H9 (cell line): ENCODE measurements at regions not wholly inside any gene's neighbourhood (a gene's known extent, or its start where the extent isn't known, plus 50 kb on each side); places are given as distances from the start of the nearest gene placed in this dataset.

Source experiments
- DNase-seq: peaks from one replicate; pipeline ENCODE4 v3.0.0-alpha.2; 2017
- H2AFZ ChIP-seq: one replicate; pipeline ENCODE4 v1.6.1; 2013; ENCODE audit warnings: mild to moderate bottlenecking, low read length, control low read depth, moderate library complexity
- H2AK5ac ChIP-seq: 2 replicates; pipeline ENCODE4 v1.6.1; 2013; ENCODE audit warnings: low read length, control low read depth, mixed read lengths; ENCODE audit not compliant: insufficient read length
- H2BK120ac ChIP-seq: one replicate; pipeline ENCODE4 v1.6.1; 2013; ENCODE audit warnings: low read depth, mild to moderate bottlenecking, low read length, control low read depth, inconsistent platforms; ENCODE audit not compliant: poor library complexity, severe bottlenecking
- H2BK12ac ChIP-seq: 2 replicates; pipeline ENCODE4 v1.6.1; 2013; ENCODE audit warnings: low read length, control low read depth, mixed read lengths, low read depth; ENCODE audit not compliant: insufficient read length
- H2BK15ac ChIP-seq: 2 replicates; pipeline ENCODE4 v1.6.1; 2013; ENCODE audit warnings: low read depth, low read length, control low read depth
- H2BK20ac ChIP-seq: one replicate; pipeline ENCODE4 v1.6.1; 2013; ENCODE audit warnings: low read depth, mild to moderate bottlenecking, low read length, control low read depth, inconsistent platforms; ENCODE audit not compliant: poor library complexity, severe bottlenecking
- H2BK5ac ChIP-seq: 2 replicates; pipeline ENCODE4 v1.6.1; 2013; ENCODE audit warnings: low read length, control low read depth, mixed read lengths; ENCODE audit not compliant: insufficient read length
- H3K14ac ChIP-seq: 2 replicates; pipeline ENCODE4 v1.6.1; 2013; ENCODE audit warnings: low read length, control low read depth; ENCODE audit not compliant: insufficient read depth
- H3K18ac ChIP-seq: 2 replicates; pipeline ENCODE4 v1.6.1; 2013; ENCODE audit warnings: low read depth, mild to moderate bottlenecking, mixed read lengths, low read length, control low read depth; ENCODE audit not compliant: insufficient read length
- H3K23ac ChIP-seq: 2 replicates; pipeline ENCODE4 v1.6.1; 2013; ENCODE audit warnings: low read length, control low read depth, mixed read lengths, low read depth; ENCODE audit not compliant: insufficient read length
- H3K23me2 ChIP-seq: 2 replicates; pipeline ENCODE4 v1.6.1; 2013; ENCODE audit warnings: low read depth, mild to moderate bottlenecking, mixed read lengths, low read length, control low read depth; ENCODE audit not compliant: insufficient read length, poor library complexity, severe bottlenecking
- H3K27ac ChIP-seq: 2 replicates; pipeline ENCODE4 v1.5.1; 2013; ENCODE audit warnings: low read length, control low read depth, mixed read lengths, low read depth; ENCODE audit not compliant: insufficient read length
- H3K27me3 ChIP-seq: 2 replicates; pipeline ENCODE4 v1.6.1; 2013; ENCODE audit warnings: low read length, control low read depth, inconsistent platforms; ENCODE audit not compliant: insufficient read depth
- H3K4ac ChIP-seq: 2 replicates; pipeline ENCODE4 v1.6.1; 2013; ENCODE audit warnings: low read depth, mild to moderate bottlenecking, control low read depth, inconsistent platforms, low read length, moderate library complexity
- H3K4me1 ChIP-seq: 2 replicates; pipeline ENCODE4 v1.6.1; 2013; ENCODE audit warnings: low read length, control low read depth, inconsistent platforms; ENCODE audit not compliant: insufficient read depth
- H3K4me2 ChIP-seq: 2 replicates; pipeline ENCODE4 v1.6.1; 2013; ENCODE audit warnings: low read length, control low read depth, mixed read lengths; ENCODE audit not compliant: insufficient read length, insufficient read depth
- H3K56ac ChIP-seq: 2 replicates; pipeline ENCODE4 v1.6.1; 2013; ENCODE audit warnings: low read depth, mild to moderate bottlenecking, mixed read lengths, low read length, control low read depth; ENCODE audit not compliant: insufficient read length
- H3K79me1 ChIP-seq: 2 replicates; pipeline ENCODE4 v1.6.1; 2013; ENCODE audit warnings: low read depth, mild to moderate bottlenecking, moderate library complexity, low read length, control low read depth, inconsistent platforms; ENCODE audit not compliant: insufficient read depth, poor library complexity, severe bottlenecking
- H3K79me2 ChIP-seq: 2 replicates; pipeline ENCODE4 v1.6.1; 2013; ENCODE audit warnings: low read length, control low read depth, inconsistent platforms; ENCODE audit not compliant: insufficient read depth
- H3K9ac ChIP-seq: 2 replicates; pipeline ENCODE4 v1.6.1; 2013; ENCODE audit warnings: low read length, control low read depth, mixed read lengths; ENCODE audit not compliant: insufficient read length; ENCODE audit errors: extremely low read depth
- H3K9me3 ChIP-seq: one replicate; pipeline ENCODE4 v1.6.1; 2013; ENCODE audit warnings: low read depth, low read length, inconsistent platforms; ENCODE audit not compliant: control insufficient read depth
- H3T11ph ChIP-seq: one replicate; pipeline ENCODE4 v1.6.1; 2013; ENCODE audit warnings: mild to moderate bottlenecking, low read length, control low read depth, inconsistent platforms
- H4K20me1 ChIP-seq: one replicate; pipeline ENCODE4 v1.6.1; 2013; ENCODE audit not compliant: control insufficient read depth, insufficient read length, insufficient read depth
- H4K5ac ChIP-seq: 2 replicates; pipeline ENCODE4 v1.6.1; 2013; ENCODE audit warnings: low read depth, mild to moderate bottlenecking, mixed read lengths, low read length, control low read depth; ENCODE audit not compliant: insufficient read length
- H4K8ac ChIP-seq: replicated peaks from 2 replicates; pipeline ENCODE4 v1.6.1; 2013; ENCODE audit warnings: low read length, control low read depth, mixed read lengths, low read depth; ENCODE audit not compliant: insufficient read length
- H4K91ac ChIP-seq: 2 replicates; pipeline ENCODE4 v1.6.1; 2013; ENCODE audit warnings: low read depth, mild to moderate bottlenecking, moderate library complexity, mixed read lengths, low read length, control low read depth; ENCODE audit not compliant: insufficient read length
- H3K27ac Mint-ChIP-seq, 3 experiments: 2 replicates in 2 of 3; 3 replicates in 1 of 3; pipeline ENCODE4 v1.8.0; 2020 to 2021; ENCODE audit warnings: mixed read lengths in 3 of 3, mild to moderate bottlenecking in 1 of 3, moderate library complexity in 1 of 3
- H3K27me3 Mint-ChIP-seq: 2 replicates; pipeline ENCODE4 v1.8.0; 2021; ENCODE audit warnings: low read depth, mild to moderate bottlenecking, moderate library complexity, mixed read lengths
- H3K36me3 Mint-ChIP-seq, 3 experiments: 2 replicates in 2 of 3; 3 replicates in 1 of 3; pipeline ENCODE4 v1.8.0; 2020 to 2021; ENCODE audit warnings: low read depth in 3 of 3, mixed read lengths in 3 of 3; ENCODE audit not compliant: insufficient read depth in 1 of 3
- H3K4me1 Mint-ChIP-seq, 2 experiments: 2 replicates each; pipeline ENCODE4 v1.8.0; 2020; ENCODE audit warnings: mixed read lengths in 2 of 2
- H3K4me3 Mint-ChIP-seq, 2 experiments: 2 replicates in 1 of 2; 3 replicates in 1 of 2; pipeline ENCODE4 v1.8.0; 2020 to 2021; ENCODE audit warnings: mild to moderate bottlenecking in 2 of 2, mixed read lengths in 2 of 2, moderate library complexity in 1 of 2
- H3K9me3 Mint-ChIP-seq, 2 experiments: 2 replicates in 1 of 2; 3 replicates in 1 of 2; pipeline ENCODE4 v1.8.0; 2020; ENCODE audit warnings: mild to moderate bottlenecking in 2 of 2, mixed read lengths in 2 of 2, moderate library complexity in 1 of 2
- WGBS: extraction: QIAGEN DNeasy Blood & Tissue Kit; methylation state at CpG from one replicate; pipeline ENCODE4 v1.1.7; 2013; ENCODE audit warnings: missing lambda C conversion rate, low lambda C conversion rate, mixed read lengths; ENCODE audit not compliant: insufficient read length; ENCODE audit errors: extremely low coverage; 5-methylcytosine and 5-hydroxymethylcytosine counted together
- TF ChIP-seq, protein P1 (sequence below): fragments of 200-600 bp; sonication (generic); conservative IDR thresholded peaks from 3 replicates; pipeline ENCODE4 v1.8.0; 2021; ENCODE audit warnings: antibody characterized with exemption, mild to moderate bottlenecking

DNA sequence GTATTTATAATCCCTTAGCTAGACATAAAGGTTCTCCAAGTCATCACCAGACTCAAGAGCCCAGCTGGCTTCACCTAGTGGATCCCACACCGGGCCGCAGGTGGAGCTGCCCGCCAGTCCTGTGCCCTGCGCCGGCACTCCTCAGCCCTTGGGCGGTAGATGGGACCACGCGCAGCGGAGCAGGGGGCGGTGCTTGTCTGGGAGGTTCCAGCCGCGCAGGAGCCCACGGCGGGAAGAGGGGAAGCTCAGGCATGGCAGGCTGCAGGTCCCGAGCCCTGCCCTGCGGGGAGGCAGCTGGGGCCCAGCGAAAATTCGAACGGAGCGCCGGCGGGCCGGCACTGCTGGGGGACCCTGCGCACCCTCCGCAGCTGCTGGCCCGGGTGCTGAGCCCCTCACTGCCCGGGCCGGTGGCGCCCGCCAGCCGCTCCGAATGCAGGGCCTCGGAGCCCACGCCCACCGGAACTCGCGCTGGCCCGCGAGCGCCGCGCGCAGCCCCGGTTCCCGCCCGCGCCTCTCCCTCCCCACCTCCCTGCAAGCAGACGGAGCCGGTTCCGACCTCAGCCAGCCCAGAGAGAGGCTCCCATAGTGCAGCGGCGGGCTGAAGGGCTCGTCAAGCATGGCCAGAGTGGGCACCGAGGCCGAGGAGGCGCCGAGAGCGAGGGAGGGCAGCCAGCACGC is 675.6 kb downstream of the REEP3 start:
- H3K27ac ChIP-seq: no peak overlapping the region
- no peaks in the 10 kb centered on the region for H3K9me3 ChIP-seq
- H4K5ac ChIP-seq: no peak overlapping the region
- H3K23me2 ChIP-seq: no peaks in the 10 kb centered on the region
- H3K79me2 ChIP-seq: no peaks in the 10 kb centered on the region
- no peak overlapping the region for H3K23ac ChIP-seq
- H2AFZ ChIP-seq: no peak overlapping the region
- Mint-ChIP-seq H3K36me3 (no peaks in the 10 kb centered on the region), H3K27ac (no peak overlapping the region), H3K4me3 (no peak overlapping the region), H3K4me1 (no peaks in the 10 kb centered on the region), H3K9me3 (no peaks in the 10 kb centered on the region), H3K27me3 (no peaks in the 10 kb centered on the region)
- no peak overlapping the region for H3K56ac ChIP-seq
- no peak overlapping the region for H2BK15ac ChIP-seq
- no peak overlapping the region for H2BK12ac ChIP-seq
- H4K91ac ChIP-seq: no peak overlapping the region
- no peaks in the 10 kb centered on the region for H3K4me1 ChIP-seq
- H3K18ac ChIP-seq: no peak overlapping the region
- H3K4ac ChIP-seq: no peak overlapping the region
- H4K8ac ChIP-seq: no peak overlapping the region
- H2BK20ac ChIP-seq: no peak overlapping the region
- H3T11ph ChIP-seq: no peak overlapping the region
- H2BK5ac ChIP-seq: no peak overlapping the region
- no peak overlapping the region for H2AK5ac ChIP-seq
- H3K27me3 ChIP-seq: no peaks in the 10 kb centered on the region
- H3K14ac ChIP-seq: no peak overlapping the region
- DNase-seq: no peak
- no peaks in the 10 kb centered on the region for H4K20me1 ChIP-seq
- H3K79me1 ChIP-seq: no peaks in the 10 kb centered on the region
- TF ChIP-seq, protein P1, sequence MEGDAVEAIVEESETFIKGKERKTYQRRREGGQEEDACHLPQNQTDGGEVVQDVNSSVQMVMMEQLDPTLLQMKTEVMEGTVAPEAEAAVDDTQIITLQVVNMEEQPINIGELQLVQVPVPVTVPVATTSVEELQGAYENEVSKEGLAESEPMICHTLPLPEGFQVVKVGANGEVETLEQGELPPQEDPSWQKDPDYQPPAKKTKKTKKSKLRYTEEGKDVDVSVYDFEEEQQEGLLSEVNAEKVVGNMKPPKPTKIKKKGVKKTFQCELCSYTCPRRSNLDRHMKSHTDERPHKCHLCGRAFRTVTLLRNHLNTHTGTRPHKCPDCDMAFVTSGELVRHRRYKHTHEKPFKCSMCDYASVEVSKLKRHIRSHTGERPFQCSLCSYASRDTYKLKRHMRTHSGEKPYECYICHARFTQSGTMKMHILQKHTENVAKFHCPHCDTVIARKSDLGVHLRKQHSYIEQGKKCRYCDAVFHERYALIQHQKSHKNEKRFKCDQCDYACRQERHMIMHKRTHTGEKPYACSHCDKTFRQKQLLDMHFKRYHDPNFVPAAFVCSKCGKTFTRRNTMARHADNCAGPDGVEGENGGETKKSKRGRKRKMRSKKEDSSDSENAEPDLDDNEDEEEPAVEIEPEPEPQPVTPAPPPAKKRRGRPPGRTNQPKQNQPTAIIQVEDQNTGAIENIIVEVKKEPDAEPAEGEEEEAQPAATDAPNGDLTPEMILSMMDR: no peak
- H3K9ac ChIP-seq: no peak overlapping the region
- no peak overlapping the region for H3K4me2 ChIP-seq
- no CpG with 5 or more reads among the region's 59 CpGs for WGBS
- no peak overlapping the region for H2BK120ac ChIP-seq
